ENCODE measurements at regions not wholly inside any gene's neighbourhood (a gene's known extent, or its start where the extent isn't known, plus 50 kb on each side); places are given as distances from the start of the nearest gene placed in this dataset.

DNA sequence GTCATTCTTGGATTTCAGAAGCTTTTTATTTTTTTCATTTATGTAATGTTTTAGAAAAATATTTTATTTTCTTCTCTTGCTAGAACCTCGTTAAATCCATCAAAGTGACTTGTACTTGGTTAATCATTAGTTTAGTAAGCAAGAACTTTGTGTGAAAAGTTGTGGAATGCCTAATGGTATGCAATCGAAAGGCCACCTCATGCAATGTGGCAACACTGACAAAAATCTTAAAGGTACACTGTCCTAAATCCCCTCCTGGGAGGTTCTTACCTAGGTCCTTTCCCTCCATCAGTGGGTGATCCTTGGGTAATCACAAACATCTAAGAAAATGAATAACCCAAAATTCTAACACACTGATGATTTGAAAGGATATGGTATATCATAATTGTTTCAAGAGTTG is 304.2 kb downstream of the DNAH5 start:
- no peaks in the 10 kb centered on the region for H3K23me2 ChIP-seq (ENCODE audit: insufficient read length, low read depth, low read length, poor library complexity, severe bottlenecking)
- H3K9me3 ChIP-seq (ENCODE audit: control insufficient read depth, low read depth, low read length) = no peaks in the 10 kb centered on the region
- H2BK15ac ChIP-seq (ENCODE audit: low read depth, low read length) = no peak overlapping the region
- H2BK12ac ChIP-seq (ENCODE audit: insufficient read length, low read depth, low read length) = no peak overlapping the region
- no peak overlapping the region for H3T11ph ChIP-seq (ENCODE audit: low read length)
- no peaks in the 10 kb centered on the region for H3K27me3 ChIP-seq (ENCODE audit: insufficient read depth, low read length)
- no peak overlapping the region for H3K18ac ChIP-seq (ENCODE audit: insufficient read length, low read depth, low read length)
- no peak overlapping the region for H3K9ac ChIP-seq (ENCODE audit: extremely low read depth, insufficient read length, low read length)
- H2BK20ac ChIP-seq (ENCODE audit: low read depth, low read length, poor library complexity, severe bottlenecking) = no peak overlapping the region
- H3K79me2 ChIP-seq (ENCODE audit: insufficient read depth, low read length) = no peaks in the 10 kb centered on the region
- no peak overlapping the region for H4K5ac ChIP-seq (ENCODE audit: insufficient read length, low read depth, low read length)
- no peak overlapping the region for H3K27ac ChIP-seq (ENCODE audit: insufficient read length, low read depth, low read length)
- Mint-ChIP-seq H3K9me3 (no peaks in the 10 kb centered on the region), H3K4me3 (no peak overlapping the region), H3K36me3 (ENCODE audit: insufficient read depth in 1 of 3, low read depth in 3 of 3) (no peaks in the 10 kb centered on the region), H3K27ac (no peak overlapping the region), H3K27me3 (ENCODE audit: low read depth) (no peaks in the 10 kb centered on the region), H3K4me1 (no peaks in the 10 kb centered on the region)
- H3K14ac ChIP-seq (ENCODE audit: insufficient read depth, low read length) = no peak overlapping the region
- no peaks in the 10 kb centered on the region for H3K79me1 ChIP-seq (ENCODE audit: insufficient read depth, low read depth, low read length, poor library complexity, severe bottlenecking)
- H3K4me1 ChIP-seq (ENCODE audit: insufficient read depth, low read length) = no peaks in the 10 kb centered on the region
- H4K20me1 ChIP-seq (ENCODE audit: control insufficient read depth, insufficient read depth, insufficient read length) = no peaks in the 10 kb centered on the region
- DNase-seq = no peak
- WGBS (ENCODE audit: extremely low coverage, insufficient read length, low lambda C conversion rate) = no CpG with 5 or more reads among the region's 2 CpGs
- no peak overlapping the region for H2BK5ac ChIP-seq (ENCODE audit: insufficient read length, low read length)
- H2AFZ ChIP-seq (ENCODE audit: low read length) = no peak overlapping the region
- no peak overlapping the region for H2AK5ac ChIP-seq (ENCODE audit: insufficient read length, low read length)
- H3K56ac ChIP-seq (ENCODE audit: insufficient read length, low read depth, low read length) = no peak overlapping the region
- TF ChIP-seq, protein P1, sequence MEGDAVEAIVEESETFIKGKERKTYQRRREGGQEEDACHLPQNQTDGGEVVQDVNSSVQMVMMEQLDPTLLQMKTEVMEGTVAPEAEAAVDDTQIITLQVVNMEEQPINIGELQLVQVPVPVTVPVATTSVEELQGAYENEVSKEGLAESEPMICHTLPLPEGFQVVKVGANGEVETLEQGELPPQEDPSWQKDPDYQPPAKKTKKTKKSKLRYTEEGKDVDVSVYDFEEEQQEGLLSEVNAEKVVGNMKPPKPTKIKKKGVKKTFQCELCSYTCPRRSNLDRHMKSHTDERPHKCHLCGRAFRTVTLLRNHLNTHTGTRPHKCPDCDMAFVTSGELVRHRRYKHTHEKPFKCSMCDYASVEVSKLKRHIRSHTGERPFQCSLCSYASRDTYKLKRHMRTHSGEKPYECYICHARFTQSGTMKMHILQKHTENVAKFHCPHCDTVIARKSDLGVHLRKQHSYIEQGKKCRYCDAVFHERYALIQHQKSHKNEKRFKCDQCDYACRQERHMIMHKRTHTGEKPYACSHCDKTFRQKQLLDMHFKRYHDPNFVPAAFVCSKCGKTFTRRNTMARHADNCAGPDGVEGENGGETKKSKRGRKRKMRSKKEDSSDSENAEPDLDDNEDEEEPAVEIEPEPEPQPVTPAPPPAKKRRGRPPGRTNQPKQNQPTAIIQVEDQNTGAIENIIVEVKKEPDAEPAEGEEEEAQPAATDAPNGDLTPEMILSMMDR (conservative IDR thresholded peaks at IDR 0.05) = no peak
- H3K4ac ChIP-seq (ENCODE audit: low read depth, low read length) = no peak overlapping the region
- no peak overlapping the region for H3K4me2 ChIP-seq (ENCODE audit: insufficient read depth, insufficient read length, low read length)
- H2BK120ac ChIP-seq (ENCODE audit: low read depth, low read length, poor library complexity, severe bottlenecking) = no peak overlapping the region
- H4K8ac ChIP-seq (replicated peaks; ENCODE audit: insufficient read length, low read depth, low read length) = no peak overlapping the region
- no peak overlapping the region for H3K23ac ChIP-seq (ENCODE audit: insufficient read length, low read depth, low read length)
- H4K91ac ChIP-seq (ENCODE audit: insufficient read length, low read depth, low read length) = no peak overlapping the region
